Astrocyte (in vitro differentiated cells and primary cell): ENCODE measurements at regions not wholly inside any gene's neighbourhood (a gene's known extent, or its start where the extent isn't known, plus 50 kb on each side); places are given as distances from the start of the nearest gene placed in this dataset.

ENCODE experiments used
- EZH2 ChIP-seq: IDR thresholded peaks from 2 replicates; pipeline ENCODE4 v1.6.1; 2012; ENCODE audit warnings: mild to moderate bottlenecking, low read length, inconsistent platforms; ENCODE audit not compliant: insufficient read depth
- TF ChIP-seq, protein P1 (sequence below): IDR thresholded peaks from 2 replicates; pipeline ENCODE4 v1.5.1; 2011; ENCODE audit warnings: low read depth, mild to moderate bottlenecking, inconsistent platforms, low read length, moderate library complexity; ENCODE audit not compliant: insufficient read depth

DNA sequence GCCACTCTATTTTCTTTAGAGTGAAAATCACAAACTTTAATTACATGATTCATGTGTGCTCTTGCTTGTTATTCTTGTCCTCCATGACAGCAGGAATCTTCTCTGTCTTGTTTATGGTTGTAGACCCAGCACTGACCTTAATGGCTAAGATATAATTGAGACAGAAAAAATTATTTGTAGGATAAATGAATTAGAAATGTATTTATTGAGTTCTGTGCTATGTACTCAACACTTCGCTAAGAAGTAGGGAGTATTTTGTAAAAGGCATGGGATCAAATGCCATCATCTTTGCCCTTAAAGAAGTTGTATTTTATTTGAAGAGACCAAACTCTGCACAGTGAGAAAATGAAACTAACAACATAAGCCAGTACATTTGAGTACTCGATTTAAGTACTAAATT lies 71.2 kb downstream of the CBLN4 start:
- TF ChIP-seq, protein P1, sequence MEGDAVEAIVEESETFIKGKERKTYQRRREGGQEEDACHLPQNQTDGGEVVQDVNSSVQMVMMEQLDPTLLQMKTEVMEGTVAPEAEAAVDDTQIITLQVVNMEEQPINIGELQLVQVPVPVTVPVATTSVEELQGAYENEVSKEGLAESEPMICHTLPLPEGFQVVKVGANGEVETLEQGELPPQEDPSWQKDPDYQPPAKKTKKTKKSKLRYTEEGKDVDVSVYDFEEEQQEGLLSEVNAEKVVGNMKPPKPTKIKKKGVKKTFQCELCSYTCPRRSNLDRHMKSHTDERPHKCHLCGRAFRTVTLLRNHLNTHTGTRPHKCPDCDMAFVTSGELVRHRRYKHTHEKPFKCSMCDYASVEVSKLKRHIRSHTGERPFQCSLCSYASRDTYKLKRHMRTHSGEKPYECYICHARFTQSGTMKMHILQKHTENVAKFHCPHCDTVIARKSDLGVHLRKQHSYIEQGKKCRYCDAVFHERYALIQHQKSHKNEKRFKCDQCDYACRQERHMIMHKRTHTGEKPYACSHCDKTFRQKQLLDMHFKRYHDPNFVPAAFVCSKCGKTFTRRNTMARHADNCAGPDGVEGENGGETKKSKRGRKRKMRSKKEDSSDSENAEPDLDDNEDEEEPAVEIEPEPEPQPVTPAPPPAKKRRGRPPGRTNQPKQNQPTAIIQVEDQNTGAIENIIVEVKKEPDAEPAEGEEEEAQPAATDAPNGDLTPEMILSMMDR, result no peak
- no peak for TF ChIP-seq EZH2
